HS-5 (cell line): ENCODE measurements at regions not wholly inside any gene's neighbourhood (a gene's known extent, or its start where the extent isn't known, plus 50 kb on each side); places are given as distances from the start of the nearest gene placed in this dataset.

Experiments used
- DNase-seq: peaks from one replicate; pipeline ENCODE4 v3.0.0-alpha.2; 2012; ENCODE audit warnings: low read depth

- DNase-seq = no peak
These were observed 50.6 kb upstream of the MRPS6 start for GRCh38 chr21:34022627-34023335.

DNA sequence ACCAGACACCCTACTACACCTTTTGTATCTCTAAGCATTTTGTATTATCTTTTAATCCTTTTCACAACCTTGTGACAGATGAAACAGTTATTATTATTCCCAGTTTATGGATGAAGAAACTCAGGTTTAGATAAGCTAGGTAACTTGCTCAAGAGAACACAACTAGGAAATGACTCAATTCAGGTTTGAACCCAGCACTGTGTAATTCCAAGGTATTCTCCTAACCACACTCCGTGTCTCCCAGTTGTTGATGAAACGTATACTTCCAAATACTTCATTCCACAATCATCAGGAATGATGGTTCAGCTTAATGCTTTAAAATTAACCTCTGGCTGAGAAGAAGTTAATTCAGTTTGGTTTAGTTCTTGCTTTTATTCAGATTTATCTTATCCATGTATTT, 51.7 kb upstream of the MRPS6 start:
- DNase-seq = no peak

DNA sequence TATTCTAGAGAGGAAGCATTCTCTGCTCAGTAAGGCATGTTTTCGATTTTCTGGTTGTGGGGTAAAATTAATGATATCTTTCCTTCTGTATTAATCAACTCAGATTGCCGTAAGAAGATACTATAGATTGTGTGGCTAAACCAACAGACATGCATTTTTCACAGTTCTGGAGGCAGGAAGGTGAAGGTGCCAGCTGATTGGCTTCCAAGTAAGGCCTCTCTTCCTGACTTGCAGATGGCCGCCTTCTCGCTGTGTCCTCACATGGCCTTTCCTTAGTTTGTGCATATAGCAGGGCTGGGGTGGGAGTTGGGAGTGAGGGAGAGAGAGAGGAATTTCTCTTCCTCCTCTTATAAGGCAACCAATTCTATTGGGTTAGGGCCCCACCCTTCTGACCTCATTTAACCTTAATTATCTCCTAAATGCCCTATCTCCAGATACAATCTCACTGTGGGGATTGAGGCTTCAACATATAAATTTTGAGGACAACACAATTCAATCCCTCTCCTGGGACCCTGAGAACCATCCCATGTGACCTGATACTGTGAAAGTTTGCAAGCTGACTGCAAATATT, 52.3 kb upstream of the MRPS6 start:
- DNase-seq = no peak

GRCh38 chr21:34020005-34020847, 53.2 kb upstream of the MRPS6 start:
- no peak for DNase-seq

- DNase-seq = no peak
These were observed 54.0 kb upstream of the MRPS6 start for GRCh38 chr21:34019402-34019801.

DNA sequence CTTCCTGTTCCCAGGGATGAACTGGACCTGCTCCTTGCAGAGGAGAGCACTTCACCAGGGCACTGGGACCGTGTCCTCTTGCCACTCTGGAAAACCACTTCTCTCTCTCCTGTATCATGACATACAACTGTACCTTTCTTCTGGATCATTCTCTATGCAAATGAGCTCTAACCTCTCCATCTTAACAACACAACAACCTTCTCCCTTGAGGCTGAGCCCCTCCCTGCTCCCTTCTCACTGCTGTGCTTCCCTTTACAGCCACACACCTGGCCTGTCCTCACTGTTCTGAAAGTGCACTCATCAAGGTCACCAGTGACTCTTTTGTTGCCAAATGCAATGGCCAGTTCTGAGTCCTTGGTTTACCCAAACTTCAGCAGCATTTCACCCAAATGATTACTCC, 54.5 kb upstream of the MRPS6 start:
- no peak for DNase-seq

GRCh38 chr21:34018185-34018584, 55.2 kb upstream of the MRPS6 start:
- DNase-seq = no peak

DNA sequence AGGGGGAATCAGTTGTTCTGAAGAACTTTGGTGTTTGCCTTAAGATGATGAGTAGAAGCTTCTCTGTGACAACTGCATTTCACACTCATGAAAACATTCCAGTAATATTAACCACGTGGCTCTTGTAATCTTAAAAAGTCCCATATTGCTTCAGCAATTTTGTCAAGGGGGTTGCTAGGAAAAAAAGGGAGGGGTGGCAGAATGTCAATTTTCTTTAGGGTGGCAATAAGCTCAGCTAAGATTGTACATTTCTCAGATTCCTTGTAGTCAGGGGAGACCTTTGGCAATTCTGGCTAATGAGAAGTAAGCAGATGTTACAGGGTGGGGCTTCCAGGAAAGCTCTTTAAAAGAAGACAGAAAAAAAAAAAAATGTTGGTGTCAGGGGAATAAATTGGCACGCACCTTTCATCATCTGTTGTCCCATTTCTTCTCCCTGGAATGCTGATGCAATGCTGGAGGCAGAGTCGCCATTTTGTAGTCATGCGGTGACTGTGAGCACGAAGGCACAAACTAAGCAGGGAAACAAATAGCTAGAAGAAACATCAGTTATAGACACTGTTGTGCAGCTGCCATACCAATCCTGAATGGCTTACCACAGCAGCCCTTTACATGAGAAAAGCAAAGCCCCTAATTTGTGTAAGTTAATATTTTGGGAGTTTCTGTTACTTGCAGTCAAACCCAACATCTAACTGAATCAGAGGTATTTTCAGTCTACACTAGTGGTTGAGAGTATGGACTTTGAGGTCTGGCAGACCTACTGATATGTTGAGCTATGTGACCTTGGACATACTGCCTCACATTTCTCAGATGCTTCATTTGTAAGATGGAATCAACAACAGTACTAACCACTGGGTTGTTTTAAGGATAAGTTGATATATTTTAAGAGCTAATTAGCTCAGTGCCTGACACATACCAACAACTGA, 56.1 kb upstream of the MRPS6 start:
- DNase-seq = no peak

GRCh38 chr21:34012640-34013039, 60.7 kb upstream of the MRPS6 start:
- DNase-seq = no peak

GRCh38 chr21:34011660-34012059, 61.7 kb upstream of the MRPS6 start:
- no peak for DNase-seq

DNA sequence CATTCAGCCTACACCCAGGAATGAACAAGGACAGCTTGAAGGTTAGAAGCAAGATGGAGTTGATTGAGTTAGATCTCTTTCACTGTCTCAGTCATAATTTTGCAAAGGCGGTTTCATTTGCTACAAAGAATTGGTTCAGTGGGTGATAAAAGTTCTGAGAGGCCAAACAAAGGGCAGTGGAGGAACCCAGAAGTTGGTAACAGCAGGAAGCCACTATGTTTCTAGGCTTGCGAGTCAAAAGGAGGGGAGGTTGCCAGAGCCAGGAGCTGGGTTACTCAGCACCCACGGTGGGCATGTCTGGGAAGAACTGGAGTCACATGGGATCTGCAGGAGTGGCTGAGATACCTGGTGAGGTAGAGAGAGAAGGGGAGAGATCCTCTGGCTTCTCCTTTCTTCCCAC, 64.2 kb upstream of the MRPS6 start:
- DNase-seq = no peak

DNA sequence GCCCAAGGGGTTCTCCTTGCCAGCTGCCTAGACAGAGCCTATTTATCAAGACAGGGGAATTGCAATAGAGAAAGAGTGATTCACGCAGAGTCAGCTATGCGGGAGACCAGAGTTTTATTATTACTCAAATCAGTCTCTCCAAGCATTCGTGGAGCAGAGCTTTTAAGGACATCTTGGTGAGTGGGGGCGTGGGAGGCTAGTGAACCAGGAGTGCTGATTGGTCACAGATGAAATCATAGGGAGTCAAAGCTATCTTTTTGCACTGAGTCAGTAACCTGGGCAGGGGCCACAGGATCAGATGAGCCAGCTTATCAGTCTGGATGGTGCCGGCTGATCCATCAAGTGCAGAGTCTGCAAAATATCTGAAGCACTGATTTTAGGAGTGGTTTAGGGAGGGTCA, 64.8 kb upstream of the MRPS6 start:
- DNase-seq = no peak

- DNase-seq = no peak
These were observed 66.7 kb upstream of the MRPS6 start for GRCh38 chr21:34006611-34007168.

DNA sequence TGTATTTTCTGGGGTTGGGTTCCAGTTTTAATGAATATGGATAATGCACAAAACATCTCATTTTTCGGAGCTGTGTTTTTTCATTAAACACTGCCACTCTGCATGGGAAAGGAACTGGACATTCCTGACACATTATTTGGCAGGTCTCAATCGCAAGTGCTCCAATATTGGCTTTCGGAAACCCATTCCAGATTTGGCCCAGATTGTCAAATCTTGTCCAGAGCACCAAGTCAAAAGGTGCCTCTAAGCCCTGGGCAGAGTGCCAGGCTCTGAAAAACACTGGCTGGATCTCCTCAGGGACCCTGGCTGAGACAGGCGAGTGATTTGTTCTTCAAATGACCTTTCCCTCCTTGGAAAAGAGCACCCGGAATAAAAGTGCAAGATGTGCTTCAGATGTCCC, 68.4 kb upstream of the MRPS6 start:
- DNase-seq = no peak

DNA sequence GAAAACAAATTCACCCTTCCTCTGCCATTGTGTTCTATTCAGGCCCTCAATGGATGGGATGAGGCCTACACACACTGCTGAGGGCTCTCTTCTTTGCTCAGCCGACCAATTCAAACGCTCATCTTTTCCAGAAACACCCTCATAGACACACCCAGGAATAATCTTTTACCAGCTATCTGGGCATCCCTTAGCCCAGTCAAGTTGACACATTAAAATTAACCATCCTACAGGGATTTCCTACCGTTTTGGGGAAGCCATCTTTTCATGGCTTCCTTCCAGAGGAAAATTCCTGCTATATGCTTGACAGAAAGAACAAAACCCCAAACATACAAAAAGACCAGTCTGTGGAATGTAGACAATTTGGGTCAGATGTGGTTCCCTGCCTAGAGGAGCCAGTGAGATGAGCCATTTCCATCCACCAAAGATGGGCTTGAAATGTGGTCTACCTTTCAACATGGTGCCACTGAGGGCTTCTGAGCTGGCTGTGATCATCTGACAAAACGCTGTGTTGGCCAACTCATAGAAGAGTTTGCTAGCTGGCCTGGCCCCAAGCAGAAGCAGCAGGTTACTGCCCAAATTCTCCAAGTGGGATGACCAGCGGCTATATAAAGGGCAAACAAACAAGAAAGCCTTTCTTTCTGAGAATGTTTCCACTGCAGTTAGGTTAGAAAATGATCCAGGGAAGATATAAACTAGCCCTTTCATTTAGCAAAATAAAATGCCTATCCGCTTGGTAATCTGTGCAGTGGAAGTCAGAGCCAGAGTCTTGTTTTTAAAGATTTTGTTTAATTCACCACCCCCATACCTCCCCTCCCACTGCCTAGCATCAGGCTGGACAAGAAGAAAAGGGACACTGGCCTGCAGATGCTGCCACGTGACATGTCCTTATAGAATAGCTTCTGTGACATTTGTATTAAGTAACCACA, 69.1 kb upstream of the MRPS6 start:
- no peak for DNase-seq

DNA sequence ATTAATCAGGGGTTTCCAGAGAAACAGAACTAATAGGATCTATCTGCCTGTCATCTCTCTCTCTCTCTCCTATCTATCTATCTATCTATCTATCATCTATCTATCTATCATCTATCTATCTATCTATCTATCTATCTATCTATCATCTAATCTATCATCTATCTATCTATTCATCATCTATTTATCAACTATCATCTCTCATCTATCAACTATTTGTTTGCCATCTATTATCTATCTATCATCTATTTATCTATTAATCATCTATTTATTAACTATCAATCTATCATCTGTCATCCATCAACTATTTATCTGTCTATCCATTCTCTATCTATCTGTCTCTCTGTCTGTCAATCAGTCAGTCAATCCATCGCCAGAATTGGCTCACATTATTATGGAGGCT, 70.0 kb upstream of the MRPS6 start:
- no peak for DNase-seq

DNA sequence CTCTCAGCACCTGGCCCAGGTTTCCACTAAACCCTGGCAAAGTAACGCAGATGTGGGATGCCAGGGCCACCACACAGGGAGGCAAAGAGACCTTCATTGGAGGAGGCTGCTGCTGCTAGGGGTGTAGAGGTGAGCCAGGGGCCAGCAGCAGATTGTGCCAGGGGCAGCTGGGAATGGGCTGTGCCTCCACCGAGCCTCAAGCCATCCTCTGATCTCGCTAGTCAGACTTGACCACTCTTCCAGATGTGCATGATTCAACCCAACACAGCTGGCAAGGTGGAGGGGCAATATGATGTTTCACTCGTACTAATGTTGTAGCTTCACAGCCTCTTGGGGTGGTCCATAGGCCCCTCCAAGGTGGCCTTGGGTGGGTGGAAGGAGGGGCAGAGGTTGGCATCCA, 73.0 kb upstream of the MRPS6 start:
- no peak for DNase-seq

GRCh38 chr21:33998809-33999208, 74.6 kb upstream of the MRPS6 start:
- DNase-seq = no peak

- DNase-seq = no peak
These were observed 75.0 kb upstream of the MRPS6 start for GRCh38 chr21:33998402-33998801.

DNA sequence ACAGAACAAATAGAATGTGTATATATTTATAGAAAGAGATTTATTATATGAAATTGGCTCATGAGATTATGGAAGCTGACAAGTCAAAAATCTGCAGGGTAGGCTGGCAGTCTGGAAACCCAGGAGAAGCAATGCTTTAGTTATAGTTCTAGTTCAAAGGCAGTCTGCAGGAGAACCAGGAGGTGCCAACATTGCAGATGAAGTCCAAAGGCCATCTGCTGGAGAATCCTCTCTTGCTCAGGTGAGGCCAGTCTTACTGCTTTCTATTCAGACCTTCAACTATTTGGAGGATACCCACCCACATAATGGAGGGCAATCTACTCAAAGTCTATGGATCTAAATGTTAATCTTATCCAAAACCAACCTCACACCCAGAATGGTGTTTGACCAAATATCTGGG, 75.9 kb upstream of the MRPS6 start:
- DNase-seq = no peak

DNA sequence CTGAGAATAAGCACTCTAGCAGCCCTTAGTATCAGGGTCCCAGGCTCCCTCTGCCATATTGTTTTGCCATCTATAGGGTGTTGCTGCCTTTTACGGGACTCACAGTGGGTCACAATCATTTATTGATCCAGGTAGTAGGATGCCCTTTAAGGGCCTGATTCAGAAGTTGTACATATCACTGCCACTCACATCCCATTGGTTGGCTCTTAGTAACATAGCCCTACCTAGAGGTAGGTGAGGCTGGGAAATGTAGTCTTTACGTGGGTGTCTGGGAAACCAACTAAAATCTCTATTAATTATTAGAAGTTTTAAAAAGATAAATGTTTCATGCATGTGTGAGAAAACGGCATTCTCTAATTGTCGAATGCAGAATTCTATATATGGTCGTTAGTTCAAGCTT, 78.8 kb upstream of the ATP5PO start:
- DNase-seq = no peak
